ENCODE measurements at regions not wholly inside any gene's neighbourhood (a gene's known extent, or its start where the extent isn't known, plus 50 kb on each side); places are given as distances from the start of the nearest gene placed in this dataset.

- TF ChIP-seq, protein P1, sequence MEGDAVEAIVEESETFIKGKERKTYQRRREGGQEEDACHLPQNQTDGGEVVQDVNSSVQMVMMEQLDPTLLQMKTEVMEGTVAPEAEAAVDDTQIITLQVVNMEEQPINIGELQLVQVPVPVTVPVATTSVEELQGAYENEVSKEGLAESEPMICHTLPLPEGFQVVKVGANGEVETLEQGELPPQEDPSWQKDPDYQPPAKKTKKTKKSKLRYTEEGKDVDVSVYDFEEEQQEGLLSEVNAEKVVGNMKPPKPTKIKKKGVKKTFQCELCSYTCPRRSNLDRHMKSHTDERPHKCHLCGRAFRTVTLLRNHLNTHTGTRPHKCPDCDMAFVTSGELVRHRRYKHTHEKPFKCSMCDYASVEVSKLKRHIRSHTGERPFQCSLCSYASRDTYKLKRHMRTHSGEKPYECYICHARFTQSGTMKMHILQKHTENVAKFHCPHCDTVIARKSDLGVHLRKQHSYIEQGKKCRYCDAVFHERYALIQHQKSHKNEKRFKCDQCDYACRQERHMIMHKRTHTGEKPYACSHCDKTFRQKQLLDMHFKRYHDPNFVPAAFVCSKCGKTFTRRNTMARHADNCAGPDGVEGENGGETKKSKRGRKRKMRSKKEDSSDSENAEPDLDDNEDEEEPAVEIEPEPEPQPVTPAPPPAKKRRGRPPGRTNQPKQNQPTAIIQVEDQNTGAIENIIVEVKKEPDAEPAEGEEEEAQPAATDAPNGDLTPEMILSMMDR (IDR thresholded peaks at IDR 0.05) = no peak
- TF ChIP-seq POLR2AphosphoS5 (IDR thresholded peaks at IDR 0.05) (no peak), POLR2A (IDR thresholded peaks at IDR 0.05) (no peak)
Observed at GRCh38 chr7:51592842-51593599, 276.4 kb upstream of the COBL start.
